Keratinocyte (primary cell): ENCODE measurements at regions not wholly inside any gene's neighbourhood (a gene's known extent, or its start where the extent isn't known, plus 50 kb on each side); places are given as distances from the start of the nearest gene placed in this dataset.

Source experiments
- EZH2 ChIP-seq: IDR thresholded peaks from one replicate; pipeline ENCODE4 v1.6.1; 2012; ENCODE audit warnings: inconsistent platforms, mild to moderate bottlenecking, low read length, moderate library complexity
- TF ChIP-seq, protein P1 (sequence below), 3 experiments: IDR thresholded peaks in 1 of 3; conservative IDR thresholded peaks in 1 of 3; optimal IDR thresholded peaks in 1 of 3; 2 replicates in 2 of 3; 3 replicates in 1 of 3; pipeline versions ENCODE3 to v1.5.1; 2011; ENCODE audit warnings: low read length in 3 of 3, mild to moderate bottlenecking in 3 of 3, moderate library complexity in 2 of 3, control low read depth in 1 of 3, inconsistent platforms in 1 of 3; ENCODE audit not compliant: insufficient read depth in 2 of 3; ENCODE audit errors: extremely low read depth in 1 of 3

DNA sequence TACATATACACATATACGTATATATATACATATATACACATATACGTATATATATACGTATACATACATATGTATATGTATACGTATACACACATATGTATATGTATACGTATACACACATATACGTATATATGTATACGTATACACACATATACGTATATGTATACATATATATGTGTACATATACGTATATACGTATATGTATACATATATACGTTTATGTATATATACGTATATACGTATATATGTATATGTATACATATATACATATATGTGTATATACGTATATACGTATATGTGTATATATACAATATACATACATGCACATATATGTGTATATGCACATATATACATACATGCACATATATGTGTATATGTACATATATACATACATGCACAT, 396.2 kb upstream of the DUSP10 start:
- no peak for TF ChIP-seq EZH2
- TF ChIP-seq, protein P1, sequence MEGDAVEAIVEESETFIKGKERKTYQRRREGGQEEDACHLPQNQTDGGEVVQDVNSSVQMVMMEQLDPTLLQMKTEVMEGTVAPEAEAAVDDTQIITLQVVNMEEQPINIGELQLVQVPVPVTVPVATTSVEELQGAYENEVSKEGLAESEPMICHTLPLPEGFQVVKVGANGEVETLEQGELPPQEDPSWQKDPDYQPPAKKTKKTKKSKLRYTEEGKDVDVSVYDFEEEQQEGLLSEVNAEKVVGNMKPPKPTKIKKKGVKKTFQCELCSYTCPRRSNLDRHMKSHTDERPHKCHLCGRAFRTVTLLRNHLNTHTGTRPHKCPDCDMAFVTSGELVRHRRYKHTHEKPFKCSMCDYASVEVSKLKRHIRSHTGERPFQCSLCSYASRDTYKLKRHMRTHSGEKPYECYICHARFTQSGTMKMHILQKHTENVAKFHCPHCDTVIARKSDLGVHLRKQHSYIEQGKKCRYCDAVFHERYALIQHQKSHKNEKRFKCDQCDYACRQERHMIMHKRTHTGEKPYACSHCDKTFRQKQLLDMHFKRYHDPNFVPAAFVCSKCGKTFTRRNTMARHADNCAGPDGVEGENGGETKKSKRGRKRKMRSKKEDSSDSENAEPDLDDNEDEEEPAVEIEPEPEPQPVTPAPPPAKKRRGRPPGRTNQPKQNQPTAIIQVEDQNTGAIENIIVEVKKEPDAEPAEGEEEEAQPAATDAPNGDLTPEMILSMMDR (optimal IDR thresholded peaks at IDR 0.05 in 1 of 3, IDR thresholded peaks at IDR 0.05 in 1 of 3, conservative IDR thresholded peaks at IDR 0.05 in 1 of 3; ENCODE audit: extremely low read depth in 1 of 3, insufficient read depth in 2 of 3, low read length in 3 of 3): no peak
